Nephron (organoid): ENCODE measurements at regions not wholly inside any gene's neighbourhood (a gene's known extent, or its start where the extent isn't known, plus 50 kb on each side); places are given as distances from the start of the nearest gene placed in this dataset.

Source experiments
- H3K27ac Mint-ChIP-seq, 3 experiments: 2 replicates each; pipeline ENCODE4 v1.8.0; 2020; ENCODE audit warnings: mixed read lengths in 3 of 3, mild to moderate bottlenecking in 2 of 3, moderate library complexity in 1 of 3
- H3K27me3 Mint-ChIP-seq: 2 replicates; pipeline ENCODE4 v1.8.0; 2021; ENCODE audit warnings: low read depth, mild to moderate bottlenecking, moderate library complexity, mixed read lengths
- H3K36me3 Mint-ChIP-seq: 2 replicates; pipeline ENCODE4 v1.8.0; 2020; ENCODE audit warnings: low read depth, mixed read lengths
- H3K4me1 Mint-ChIP-seq: 2 replicates; pipeline ENCODE4 v1.8.0; 2020; ENCODE audit warnings: mixed read lengths
- H3K4me3 Mint-ChIP-seq, 3 experiments: 2 replicates each; pipeline ENCODE4 v1.8.0; 2020; ENCODE audit warnings: mild to moderate bottlenecking in 3 of 3, mixed read lengths in 3 of 3, moderate library complexity in 2 of 3
- H3K9me3 Mint-ChIP-seq: 2 replicates; pipeline ENCODE4 v1.8.0; 2020; ENCODE audit warnings: mixed read lengths
- TF ChIP-seq, protein P1 (sequence below), 3 experiments: fragments of 200-600 bp; sonication (generic); IDR thresholded peaks; one replicate each; pipeline ENCODE4 v1.5.0; 2021; ENCODE audit warnings: antibody characterized with exemption in 3 of 3; ENCODE audit not compliant: unreplicated experiment in 3 of 3

DNA sequence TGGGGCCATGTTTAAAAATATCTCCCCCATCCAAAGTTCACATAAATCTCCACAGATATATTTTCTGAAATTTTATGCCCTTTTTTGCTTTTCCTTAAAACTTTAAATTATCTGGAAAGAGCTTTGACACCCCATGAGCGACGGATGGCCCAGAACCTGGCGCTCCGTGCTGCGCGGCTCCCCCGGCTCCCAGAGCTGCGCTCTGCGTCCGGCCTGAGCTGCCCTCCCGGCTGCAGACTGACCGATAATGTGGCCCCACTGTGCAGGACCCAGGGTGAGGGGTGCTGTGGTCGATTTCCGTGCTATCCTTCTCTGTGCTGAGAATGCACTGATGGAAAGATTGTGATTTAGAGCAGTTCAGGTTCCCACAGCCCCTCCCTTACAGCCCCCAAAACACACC is 292.3 kb upstream of the IRX4 start:
- Mint-ChIP-seq H3K4me1 (peaks cover 34% of the 10 kb centered on the region), H3K4me3 (no peak overlapping the region), H3K36me3 (no peaks in the 10 kb centered on the region), H3K27ac (no peak overlapping the region), H3K9me3 (no peaks in the 10 kb centered on the region), H3K27me3 (peaks cover 75% of the 10 kb centered on the region)
- TF ChIP-seq, protein P1, sequence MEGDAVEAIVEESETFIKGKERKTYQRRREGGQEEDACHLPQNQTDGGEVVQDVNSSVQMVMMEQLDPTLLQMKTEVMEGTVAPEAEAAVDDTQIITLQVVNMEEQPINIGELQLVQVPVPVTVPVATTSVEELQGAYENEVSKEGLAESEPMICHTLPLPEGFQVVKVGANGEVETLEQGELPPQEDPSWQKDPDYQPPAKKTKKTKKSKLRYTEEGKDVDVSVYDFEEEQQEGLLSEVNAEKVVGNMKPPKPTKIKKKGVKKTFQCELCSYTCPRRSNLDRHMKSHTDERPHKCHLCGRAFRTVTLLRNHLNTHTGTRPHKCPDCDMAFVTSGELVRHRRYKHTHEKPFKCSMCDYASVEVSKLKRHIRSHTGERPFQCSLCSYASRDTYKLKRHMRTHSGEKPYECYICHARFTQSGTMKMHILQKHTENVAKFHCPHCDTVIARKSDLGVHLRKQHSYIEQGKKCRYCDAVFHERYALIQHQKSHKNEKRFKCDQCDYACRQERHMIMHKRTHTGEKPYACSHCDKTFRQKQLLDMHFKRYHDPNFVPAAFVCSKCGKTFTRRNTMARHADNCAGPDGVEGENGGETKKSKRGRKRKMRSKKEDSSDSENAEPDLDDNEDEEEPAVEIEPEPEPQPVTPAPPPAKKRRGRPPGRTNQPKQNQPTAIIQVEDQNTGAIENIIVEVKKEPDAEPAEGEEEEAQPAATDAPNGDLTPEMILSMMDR (IDR thresholded peaks at IDR 0.05; ENCODE audit: unreplicated experiment in 3 of 3): no peak

- no peaks in the 10 kb centered on the region for H3K9me3 Mint-ChIP-seq
- no peak overlapping the region for H3K4me3 Mint-ChIP-seq
- H3K36me3 Mint-ChIP-seq: no peaks in the 10 kb centered on the region
- H3K27me3 Mint-ChIP-seq: peaks cover 77% of the 10 kb centered on the region
- TF ChIP-seq, protein P1 (IDR thresholded peaks at IDR 0.05; ENCODE audit: unreplicated experiment in 3 of 3): no peak
- no peak overlapping the region for H3K27ac Mint-ChIP-seq
- H3K4me1 Mint-ChIP-seq: peaks cover 37% of the 10 kb centered on the region
Observed at GRCh38 chr5:2174538-2174937, 291.8 kb upstream of the IRX4 start.

DNA sequence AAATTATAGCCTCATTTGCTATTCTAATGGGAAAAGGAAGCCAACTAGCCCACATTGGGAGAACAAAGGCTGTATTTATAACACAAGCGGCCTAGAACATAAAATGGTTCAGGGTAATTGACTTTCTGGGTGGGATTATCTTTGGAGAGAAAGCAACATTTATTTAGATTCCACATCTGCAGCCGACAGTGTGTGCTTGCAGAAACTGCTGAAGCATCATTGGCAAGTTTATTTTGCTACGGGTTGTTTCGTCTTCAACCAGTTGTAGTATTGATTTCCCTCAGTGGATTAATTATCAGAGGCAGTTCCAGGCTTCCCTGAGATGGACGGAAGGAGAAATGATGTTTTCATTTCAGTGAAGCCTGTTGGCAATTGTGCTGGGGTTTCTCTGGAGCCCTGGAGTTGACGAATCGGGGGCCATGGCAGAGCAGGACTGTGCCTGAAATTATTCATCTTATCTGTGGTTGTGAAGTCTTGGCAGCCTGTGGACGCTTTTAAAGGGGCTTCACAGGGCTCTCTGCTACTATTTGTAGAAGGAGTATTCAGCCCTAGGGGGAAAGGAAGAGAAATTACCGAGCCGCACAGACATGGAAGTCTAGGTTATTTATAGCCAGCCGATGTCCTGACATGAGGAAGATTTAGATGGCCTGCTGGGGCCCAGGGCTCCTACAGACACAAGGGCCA is 290.6 kb upstream of the IRX4 start:
- peak overlapping the region in 2 of 3 experiments; percentile 15 to 68 for H3K27ac Mint-ChIP-seq
- H3K36me3 Mint-ChIP-seq: no peaks in the 10 kb centered on the region
- H3K27me3 Mint-ChIP-seq: peaks cover 84% of the 10 kb centered on the region
- peaks cover 44% of the 10 kb centered on the region for H3K4me1 Mint-ChIP-seq
- peak overlapping the region in 1 of 3 experiments; percentile 6 for H3K4me3 Mint-ChIP-seq
- H3K9me3 Mint-ChIP-seq: no peaks in the 10 kb centered on the region
- TF ChIP-seq, protein P1 (IDR thresholded peaks at IDR 0.05; ENCODE audit: unreplicated experiment in 3 of 3): no peak

DNA sequence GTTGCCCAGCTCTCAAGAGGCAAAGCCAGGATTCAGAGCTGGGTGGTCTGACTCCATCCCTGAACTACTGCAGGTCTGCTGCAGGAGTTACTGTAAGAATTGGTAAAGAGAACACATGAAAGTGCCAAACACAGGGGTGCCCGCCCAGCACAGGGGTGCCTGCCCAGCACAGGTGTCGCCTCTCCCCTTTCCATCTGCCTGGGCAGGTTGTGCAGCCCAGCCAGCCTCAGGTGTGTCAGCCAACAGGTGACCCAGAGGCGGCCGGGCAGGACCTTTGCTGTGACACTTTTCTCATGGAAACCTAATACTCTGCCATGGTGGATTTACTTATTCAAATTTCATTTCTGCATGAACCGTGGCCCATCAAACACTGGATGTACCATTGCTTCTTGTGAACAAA is 289.7 kb upstream of the IRX4 start:
- Mint-ChIP-seq H3K9me3 (no peaks in the 10 kb centered on the region), H3K4me3 (no peak overlapping the region), H3K27ac (peak overlapping the region in 1 of 3 experiments; percentile 68), H3K4me1 (peaks cover 44% of the 10 kb centered on the region), H3K36me3 (no peaks in the 10 kb centered on the region), H3K27me3 (peaks cover 87% of the 10 kb centered on the region)
- TF ChIP-seq, protein P1 (IDR thresholded peaks at IDR 0.05; ENCODE audit: unreplicated experiment in 3 of 3): no peak

GRCh38 chr5:2170761-2171160 is 288.0 kb upstream of the IRX4 start:
- TF ChIP-seq, protein P1 (IDR thresholded peaks at IDR 0.05; ENCODE audit: unreplicated experiment in 3 of 3): no peak
- H3K4me3 Mint-ChIP-seq: no peak overlapping the region
- H3K27ac Mint-ChIP-seq: no peak overlapping the region
- no peaks in the 10 kb centered on the region for H3K36me3 Mint-ChIP-seq
- H3K27me3 Mint-ChIP-seq: peaks cover 87% of the 10 kb centered on the region
- peaks cover 44% of the 10 kb centered on the region for H3K4me1 Mint-ChIP-seq
- no peaks in the 10 kb centered on the region for H3K9me3 Mint-ChIP-seq
